BJ (cell line): ENCODE measurements at regions not wholly inside any gene's neighbourhood (a gene's known extent, or its start where the extent isn't known, plus 50 kb on each side); places are given as distances from the start of the nearest gene placed in this dataset.

Source experiments
- CTCF ChIA-PET: fragments of 350-600 bp; formaldehyde crosslinking; extraction: SDS; loops from one replicate; lab custom pipeline; 2021; ENCODE audit warnings: antibody characterized with exemption, inconsistent platforms; lab: Yijun Ruan, JAX
- POLR2A ChIA-PET: fragments of 300-600 bp; sonication (Branson Sonifier 250); formaldehyde crosslinking; extraction: SDS; loops from one replicate; lab custom pipeline; 2021; ENCODE audit warnings: antibody characterized with exemption; lab: Charles Lee
- DNase-seq: peaks from one replicate; pipeline ENCODE4 v3.0.0-alpha.2; 2011; ENCODE audit warnings: low read depth
- H3K27me3 ChIP-seq: 2 replicates; pipeline ENCODE4 v1.6.0; 2011; ENCODE audit warnings: low read length; ENCODE audit not compliant: control insufficient read depth, insufficient read depth
- H3K36me3 ChIP-seq: 2 replicates; pipeline ENCODE4 v1.5.1; 2011; ENCODE audit warnings: low read length; ENCODE audit not compliant: control insufficient read depth, insufficient read depth
- H3K4me3 ChIP-seq: 2 replicates; pipeline ENCODE4 v1.5.1; 2011; ENCODE audit warnings: low read depth, mild to moderate bottlenecking, control low read depth, low read length
- TF ChIP-seq, protein P1 (sequence below): IDR thresholded peaks from 2 replicates; pipeline ENCODE4 v1.5.1; 2011; ENCODE audit warnings: low read depth, mild to moderate bottlenecking, control low read depth, inconsistent platforms, low read length, moderate library complexity; ENCODE audit not compliant: insufficient read depth

DNA sequence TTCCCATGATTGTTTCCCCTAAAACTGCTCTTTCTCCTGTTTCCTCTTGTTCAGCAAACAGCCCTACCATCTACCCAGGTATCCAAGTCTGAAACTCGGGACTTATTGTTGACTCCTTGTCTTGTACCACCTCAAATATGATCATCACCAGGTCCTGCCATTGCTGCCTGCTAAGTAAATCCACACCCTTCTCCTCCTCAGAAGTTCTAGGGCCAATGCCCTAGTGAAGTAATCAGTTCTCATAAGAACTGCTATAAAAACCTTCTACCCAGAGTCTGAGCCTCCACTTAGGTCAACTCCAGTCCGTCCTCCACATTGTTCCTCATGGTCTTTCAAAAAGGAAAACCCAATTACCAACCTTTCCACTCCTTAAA is 77.0 kb upstream of the IL12A start:
- no peak for DNase-seq
- no peaks in the 10 kb centered on the region for H3K27me3 ChIP-seq
- H3K4me3 ChIP-seq, result no peak overlapping the region
- no peaks in the 10 kb centered on the region for H3K36me3 ChIP-seq
- TF ChIP-seq, protein P1, sequence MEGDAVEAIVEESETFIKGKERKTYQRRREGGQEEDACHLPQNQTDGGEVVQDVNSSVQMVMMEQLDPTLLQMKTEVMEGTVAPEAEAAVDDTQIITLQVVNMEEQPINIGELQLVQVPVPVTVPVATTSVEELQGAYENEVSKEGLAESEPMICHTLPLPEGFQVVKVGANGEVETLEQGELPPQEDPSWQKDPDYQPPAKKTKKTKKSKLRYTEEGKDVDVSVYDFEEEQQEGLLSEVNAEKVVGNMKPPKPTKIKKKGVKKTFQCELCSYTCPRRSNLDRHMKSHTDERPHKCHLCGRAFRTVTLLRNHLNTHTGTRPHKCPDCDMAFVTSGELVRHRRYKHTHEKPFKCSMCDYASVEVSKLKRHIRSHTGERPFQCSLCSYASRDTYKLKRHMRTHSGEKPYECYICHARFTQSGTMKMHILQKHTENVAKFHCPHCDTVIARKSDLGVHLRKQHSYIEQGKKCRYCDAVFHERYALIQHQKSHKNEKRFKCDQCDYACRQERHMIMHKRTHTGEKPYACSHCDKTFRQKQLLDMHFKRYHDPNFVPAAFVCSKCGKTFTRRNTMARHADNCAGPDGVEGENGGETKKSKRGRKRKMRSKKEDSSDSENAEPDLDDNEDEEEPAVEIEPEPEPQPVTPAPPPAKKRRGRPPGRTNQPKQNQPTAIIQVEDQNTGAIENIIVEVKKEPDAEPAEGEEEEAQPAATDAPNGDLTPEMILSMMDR, result no peak
- POLR2A ChIA-PET, result no interaction called here
- CTCF ChIA-PET, result interaction anchor here (1.0 to 1.5 kb wide), 2 partner anchors 15 to 27 kb away, joined by 3 to 5 read pairs; no protein-coding TSS in a partner anchor

- DNase-seq, result no peak
- TF ChIP-seq, protein P1, result no peak
- Histone ChIP-seq H3K4me3 (no peak overlapping the region), H3K36me3 (no peaks in the 10 kb centered on the region), H3K27me3 (no peaks in the 10 kb centered on the region)
- ChIA-PET POLR2A (interaction anchor here (0.8 kb wide), 1 partner anchor 9 kb away, joined by 4 read pairs; no protein-coding TSS in a partner anchor), CTCF (interaction anchor here (0.7 to 1.8 kb wide), 4 partner anchors 9 to 395 kb away, joined by 3 to 5 read pairs (median 5); no protein-coding TSS in a partner anchor)
Measured at GRCh38 chr3:159913712-159914414, 74.8 kb upstream of the IL12A start.

DNA sequence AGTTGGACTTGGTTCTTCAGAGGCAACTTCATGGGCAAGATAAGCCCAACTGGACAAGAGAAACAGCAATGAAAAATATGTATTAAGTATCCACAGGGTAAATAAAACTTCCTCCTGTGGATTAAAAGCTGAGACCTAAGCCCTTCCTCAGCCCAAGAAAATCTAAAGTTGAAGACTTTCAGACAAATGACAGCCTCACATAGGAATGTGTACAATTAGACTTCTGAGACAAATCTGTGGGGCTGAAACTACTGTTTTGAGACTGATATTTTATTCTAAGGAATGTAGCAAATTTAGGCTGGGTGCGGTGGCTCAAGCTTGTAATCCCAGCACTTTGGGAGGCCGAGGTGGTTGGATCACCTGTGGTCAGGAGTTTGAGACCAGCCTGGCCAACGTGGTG is 74.2 kb upstream of the IL12A start:
- ChIA-PET POLR2A (interaction anchor here (0.6 to 0.9 kb wide), 3 partner anchors 10 to 149 kb away, joined by 3 to 5 read pairs (median 4); no protein-coding TSS in a partner anchor), CTCF (interaction anchor here (1.0 to 1.8 kb wide), 3 partner anchors 8 to 90 kb away, joined by 5 read pairs; no protein-coding TSS in a partner anchor)
- H3K27me3 ChIP-seq, result no peaks in the 10 kb centered on the region
- TF ChIP-seq, protein P1, result no peak
- H3K36me3 ChIP-seq, result no peaks in the 10 kb centered on the region
- no peak overlapping the region for H3K4me3 ChIP-seq
- DNase-seq, result no peak

DNA sequence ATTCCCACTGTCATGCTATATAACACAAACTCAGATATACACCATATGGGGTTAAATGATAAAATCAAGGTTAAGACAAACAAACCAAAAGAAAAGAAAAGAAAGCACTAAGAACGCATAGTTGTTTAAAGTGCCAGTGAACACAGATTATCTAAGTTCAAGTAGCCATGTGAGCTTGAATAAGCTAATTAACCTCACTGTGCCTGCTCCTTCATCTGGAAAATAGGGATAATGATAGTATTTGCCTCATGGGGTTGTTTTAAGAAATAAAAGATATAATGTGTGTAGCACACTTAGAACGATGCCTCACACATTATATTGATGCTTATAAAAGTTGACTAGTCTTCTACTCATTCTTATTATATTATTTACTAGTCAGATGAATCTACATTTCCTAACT is 72.6 kb upstream of the IL12A start:
- ChIA-PET POLR2A (no interaction called here), CTCF (interaction anchor here (3.4 kb wide), 1 partner anchor 13 kb away, joined by 9 read pairs; no protein-coding TSS in a partner anchor)
- DNase-seq, result no peak
- TF ChIP-seq, protein P1, result no peak
- Histone ChIP-seq H3K4me3 (no peak overlapping the region), H3K27me3 (no peaks in the 10 kb centered on the region), H3K36me3 (no peaks in the 10 kb centered on the region)

DNA sequence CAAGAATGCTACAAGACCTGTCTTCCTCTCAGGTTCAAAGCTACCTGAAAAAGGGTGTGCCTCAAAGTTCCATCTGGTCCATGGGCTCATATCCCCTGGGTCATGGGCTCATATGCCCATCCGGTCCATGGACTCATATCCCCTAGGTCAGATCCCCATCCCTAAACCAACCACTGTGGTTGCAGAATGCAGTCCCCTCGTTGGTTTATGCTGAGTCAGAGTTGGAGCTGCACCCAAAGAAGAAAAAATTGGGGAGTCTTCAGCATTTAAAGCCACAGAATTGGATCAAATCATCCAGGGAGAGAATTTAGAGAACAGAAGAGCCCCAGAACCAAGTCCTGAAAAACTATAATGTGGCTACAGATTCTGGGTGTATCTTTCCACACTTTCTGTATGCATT is 71.5 kb upstream of the IL12A start:
- Histone ChIP-seq H3K27me3 (no peaks in the 10 kb centered on the region), H3K4me3 (no peak overlapping the region), H3K36me3 (no peaks in the 10 kb centered on the region)
- ChIA-PET POLR2A (no interaction called here), CTCF (interaction anchor here (1.6 to 3.4 kb wide), 2 partner anchors 12 to 33 kb away, joined by 5 to 9 read pairs; no protein-coding TSS in a partner anchor)
- no peak for DNase-seq
- TF ChIP-seq, protein P1, result no peak
